Vagina (tissue), 2 donors: ENCODE measurements at regions not wholly inside any gene's neighbourhood (a gene's known extent, or its start where the extent isn't known, plus 50 kb on each side); places are given as distances from the start of the nearest gene placed in this dataset.

Experiments
- CTCF ChIP-seq, 3 experiments: fragments of 450-650 bp in 2 of 3; fragments of 200-600 bp in 1 of 3; sonication (generic) in 1 of 3; IDR thresholded peaks; one replicate each; pipeline ENCODE4 v1.5.1; 2017 to 2019; ENCODE audit warnings: antibody characterized with exemption in 3 of 3, mild to moderate bottlenecking in 2 of 3, moderate library complexity in 2 of 3
- POLR2A ChIP-seq, 2 donors: fragments of 450-650 bp; IDR thresholded peaks; one replicate each; pipeline ENCODE4 v1.6.1; 2017; ENCODE audit warnings: antibody characterized with exemption in 2 of 2, mild to moderate bottlenecking in 2 of 2, moderate library complexity in 2 of 2
- POLR2AphosphoS5 ChIP-seq, 2 donors: sonication (generic); formaldehyde crosslinking; IDR thresholded peaks; one replicate each; pipeline ENCODE4 v1.9.0; 2017; ENCODE audit warnings: antibody characterized with exemption in 2 of 2, mild to moderate bottlenecking in 2 of 2, low read depth in 1 of 2; ENCODE audit not compliant: insufficient read depth in 1 of 2

GRCh38 chr3:165553371-165553770 lies 283.9 kb downstream of the BCHE start:
- no peak for TF ChIP-seq CTCF (IDR thresholded peaks at IDR 0.05)
- no peak for TF ChIP-seq POLR2AphosphoS5 (IDR thresholded peaks at IDR 0.05; ENCODE audit: insufficient read depth in 1 of 2, low read depth in 1 of 2)
- TF ChIP-seq POLR2A (IDR thresholded peaks at IDR 0.05), result no peak
